WERI-Rb-1 (cell line): ENCODE measurements at regions not wholly inside any gene's neighbourhood (a gene's known extent, or its start where the extent isn't known, plus 50 kb on each side); places are given as distances from the start of the nearest gene placed in this dataset.

Experiments used
- DNase-seq: peaks from one replicate; pipeline ENCODE4 v3.0.0-alpha.2; 2020
- H3K27ac ChIP-seq: fragments of 250-450 bp; sonication (Bioruptor Pico); 2 replicates; pipeline ENCODE4 v1.5.1; 2020; ENCODE audit warnings: mild to moderate bottlenecking, moderate library complexity
- H3K27me3 ChIP-seq: fragments of 250-450 bp; sonication (Bioruptor Pico); 2 replicates; pipeline ENCODE4 v1.5.1; 2021; ENCODE audit warnings: mild to moderate bottlenecking, low read depth, moderate library complexity; ENCODE audit not compliant: insufficient read depth, severe bottlenecking
- H3K36me3 ChIP-seq: fragments of 250-450 bp; sonication (Bioruptor Pico); 2 replicates; pipeline ENCODE4 v1.5.1; 2020; ENCODE audit warnings: mild to moderate bottlenecking, moderate library complexity
- H3K4me3 ChIP-seq: 2 replicates; pipeline ENCODE4 v1.5.1; 2011; ENCODE audit warnings: low read depth, mild to moderate bottlenecking, control low read depth, low read length
- H3K9me3 ChIP-seq: fragments of 250-450 bp; sonication (Bioruptor Pico); 2 replicates; pipeline ENCODE4 v1.5.1; 2021; ENCODE audit warnings: mild to moderate bottlenecking, moderate library complexity; ENCODE audit not compliant: severe bottlenecking
- CTCF ChIP-seq: IDR thresholded peaks from 2 replicates; pipeline ENCODE4 v1.5.1; 2011; ENCODE audit warnings: low read depth, mild to moderate bottlenecking, control low read depth, inconsistent platforms, low read length

DNA sequence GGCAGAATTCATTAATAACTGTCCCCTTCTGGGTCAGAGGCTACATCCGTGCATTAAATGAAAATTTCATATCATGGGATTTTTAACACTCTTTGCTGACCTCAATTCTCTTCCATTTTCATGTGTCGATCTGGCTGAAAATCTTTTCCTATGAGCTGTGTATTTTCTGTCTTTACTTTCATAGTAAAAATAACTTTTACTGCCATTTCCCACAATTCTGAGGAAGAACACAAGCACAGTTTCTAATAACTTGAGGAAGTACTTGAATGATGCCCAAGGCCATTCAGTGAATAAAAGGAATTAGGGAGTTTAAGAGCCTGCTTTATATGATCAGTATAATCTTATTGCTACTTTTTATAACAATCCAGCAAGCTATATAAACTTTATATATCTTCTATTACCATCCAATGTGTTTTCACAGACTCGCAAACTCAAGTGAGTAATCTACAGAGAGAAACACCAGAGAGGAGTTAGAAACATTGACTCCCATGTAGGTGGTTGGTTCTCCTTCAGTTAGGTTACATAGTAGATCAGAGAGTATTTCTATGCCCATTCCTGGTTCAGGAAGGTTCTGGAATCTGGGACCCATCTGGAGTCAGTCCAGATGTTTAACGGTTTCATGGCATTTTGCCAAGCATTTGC lies 340.0 kb downstream of the FBXO15 start:
- TF ChIP-seq CTCF, result no peak
- Histone ChIP-seq H3K27ac (no peak overlapping the region), H3K36me3 (no peaks in the 10 kb centered on the region), H3K27me3 (no peaks in the 10 kb centered on the region), H3K9me3 (no peaks in the 10 kb centered on the region), H3K4me3 (no peak overlapping the region)
- no peak for DNase-seq

DNA sequence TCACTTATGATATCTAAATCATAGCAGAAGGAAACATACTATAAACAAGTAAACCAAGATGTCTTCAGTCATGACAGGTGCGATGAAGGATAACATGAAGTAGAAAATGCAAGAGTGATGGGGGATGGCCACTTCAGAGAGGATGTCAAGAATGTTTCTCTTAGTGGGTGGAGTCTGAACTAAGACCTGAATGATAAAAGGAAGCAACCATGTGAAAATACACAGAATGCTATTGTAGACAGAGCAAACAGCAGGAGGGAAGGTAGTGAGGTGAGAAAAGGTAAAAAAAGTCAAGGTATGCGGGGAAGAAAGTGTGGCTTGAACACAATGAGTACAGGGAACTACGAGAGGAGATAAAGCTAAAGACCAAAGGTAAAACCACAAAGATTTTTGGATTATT lies 341.6 kb downstream of the FBXO15 start:
- Histone ChIP-seq H3K36me3 (no peaks in the 10 kb centered on the region), H3K9me3 (no peaks in the 10 kb centered on the region), H3K4me3 (no peak overlapping the region), H3K27me3 (no peaks in the 10 kb centered on the region), H3K27ac (no peak overlapping the region)
- TF ChIP-seq CTCF, result no peak
- no peak for DNase-seq

DNA sequence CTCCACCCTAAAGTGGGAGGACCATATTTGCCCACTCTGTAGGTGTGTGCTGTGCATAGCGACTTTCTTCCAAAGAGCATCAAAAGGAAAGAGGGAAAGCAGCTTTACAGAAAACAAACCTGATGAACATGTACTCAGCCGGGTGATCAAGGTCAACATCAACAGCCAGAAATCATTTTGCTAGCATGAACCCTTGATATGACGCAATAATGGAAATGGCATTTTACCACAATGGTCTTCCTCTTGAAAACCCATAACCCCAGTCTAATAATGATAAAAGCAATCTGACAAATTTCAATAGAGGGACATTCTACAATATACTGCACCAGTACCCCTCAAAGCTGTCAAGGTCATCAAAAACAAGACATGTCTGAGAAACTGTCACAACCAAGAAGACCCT lies 350.2 kb downstream of the FBXO15 start:
- no peak for TF ChIP-seq CTCF
- Histone ChIP-seq H3K27me3 (no peaks in the 10 kb centered on the region), H3K4me3 (no peak overlapping the region), H3K36me3 (no peaks in the 10 kb centered on the region), H3K9me3 (no peaks in the 10 kb centered on the region), H3K27ac (no peak overlapping the region)
- DNase-seq, result no peak

DNA sequence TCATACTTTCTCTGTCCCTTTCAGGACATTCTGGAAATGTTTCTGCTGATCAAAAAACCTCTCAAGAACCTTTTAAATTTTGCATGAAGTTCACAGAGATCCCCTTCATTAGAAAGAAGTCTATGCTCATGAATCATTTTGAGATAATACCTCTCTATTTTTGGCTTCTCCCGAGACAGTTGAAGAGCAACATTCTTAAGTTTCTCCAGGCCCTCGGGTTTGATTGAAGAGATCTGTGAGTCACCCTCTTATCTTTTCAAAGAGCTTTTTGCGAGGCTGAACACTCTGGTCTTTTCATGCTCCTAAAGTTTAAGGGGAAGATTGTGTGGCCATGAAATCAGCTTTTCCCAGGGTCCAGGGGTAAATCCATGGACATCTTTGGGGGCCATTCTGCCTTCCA lies 354.2 kb downstream of the FBXO15 start:
- Histone ChIP-seq H3K4me3 (no peak overlapping the region), H3K9me3 (no peaks in the 10 kb centered on the region), H3K36me3 (no peaks in the 10 kb centered on the region), H3K27ac (no peak overlapping the region), H3K27me3 (no peaks in the 10 kb centered on the region)
- DNase-seq, result no peak
- no peak for TF ChIP-seq CTCF

- H3K27ac ChIP-seq, result no peak overlapping the region
- DNase-seq, result no peak
- no peaks in the 10 kb centered on the region for H3K27me3 ChIP-seq
Observed at GRCh38 chr18:73791081-73791480, 356.6 kb downstream of the FBXO15 start.

More at GRCh38 chr18:73791081-73791480, 356.6 kb downstream of the FBXO15 start:
- Histone ChIP-seq H3K4me3 (no peak overlapping the region), H3K9me3 (no peaks in the 10 kb centered on the region), H3K36me3 (no peaks in the 10 kb centered on the region)
- no peak for TF ChIP-seq CTCF
